GM18498 (cell line): ENCODE measurements at regions not wholly inside any gene's neighbourhood (a gene's known extent, or its start where the extent isn't known, plus 50 kb on each side); places are given as distances from the start of the nearest gene placed in this dataset.

Experiments
- ATAC-seq: cut with Tn5 transposase; IDR thresholded peaks from one replicate; pipeline ENCODE4 v1.9.1; 2021; ENCODE audit warnings: mild to moderate bottlenecking, moderate library complexity; ENCODE audit not compliant: unreplicated experiment

DNA sequence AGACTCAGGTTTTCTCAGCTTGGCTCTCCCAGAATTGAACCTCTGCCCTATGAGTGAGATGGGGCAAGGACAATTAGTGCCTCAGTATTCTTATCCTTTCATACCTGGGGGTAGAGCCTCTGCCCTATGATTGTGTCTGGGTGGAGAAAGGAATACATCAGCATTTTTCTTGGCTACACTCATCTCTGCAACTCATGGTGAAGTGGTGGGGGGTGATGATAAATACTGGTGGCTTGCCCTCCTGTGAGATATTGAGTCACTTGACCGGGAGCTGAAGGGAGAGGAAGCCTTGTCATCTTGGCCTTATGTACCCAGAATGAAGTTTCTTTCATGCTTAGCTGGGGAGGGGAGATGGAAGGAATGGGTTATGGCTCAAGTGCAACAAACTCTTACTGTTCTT lies 71.3 kb upstream of the ENOX2 start:
- no peak for ATAC-seq

DNA sequence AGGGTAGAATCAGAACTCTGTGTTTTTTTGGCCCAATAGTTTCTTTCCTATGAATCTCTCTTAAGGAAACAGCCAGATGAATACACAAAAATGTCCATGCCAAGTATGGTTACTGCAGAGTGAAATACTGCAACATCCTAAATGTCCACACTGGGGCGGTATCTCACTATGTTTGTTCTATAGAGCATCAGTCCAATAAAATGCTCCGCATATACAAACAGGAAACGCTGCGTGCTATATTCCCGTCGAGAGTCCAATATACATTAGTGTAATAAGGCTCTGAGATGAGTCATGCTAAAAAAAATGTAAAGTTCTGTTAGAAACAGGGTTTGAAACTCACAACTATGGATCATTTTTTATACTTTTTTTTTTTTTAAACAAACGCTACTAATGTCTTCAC lies 72.9 kb upstream of the ENOX2 start:
- peak; percentile 68 for ATAC-seq

DNA sequence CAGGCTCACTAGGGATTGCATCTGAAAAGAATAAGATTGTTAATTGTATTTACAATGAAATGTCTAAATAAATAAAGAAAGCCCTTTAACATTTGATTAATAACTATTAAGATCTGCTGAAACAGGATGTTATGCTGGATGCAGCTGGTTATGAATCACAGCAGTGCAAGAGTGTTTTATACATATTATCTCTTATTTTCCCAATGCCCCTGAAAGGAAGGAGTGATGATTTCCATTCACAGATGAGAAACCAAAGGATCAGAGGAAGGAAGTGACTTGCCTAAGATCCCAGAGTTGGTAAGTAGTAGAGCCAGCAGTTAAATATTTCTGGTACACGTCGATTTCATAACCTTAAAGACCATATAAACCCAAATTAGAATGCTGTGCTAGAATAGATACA lies 76.3 kb upstream of the ARHGAP36 start:
- no peak for ATAC-seq

DNA sequence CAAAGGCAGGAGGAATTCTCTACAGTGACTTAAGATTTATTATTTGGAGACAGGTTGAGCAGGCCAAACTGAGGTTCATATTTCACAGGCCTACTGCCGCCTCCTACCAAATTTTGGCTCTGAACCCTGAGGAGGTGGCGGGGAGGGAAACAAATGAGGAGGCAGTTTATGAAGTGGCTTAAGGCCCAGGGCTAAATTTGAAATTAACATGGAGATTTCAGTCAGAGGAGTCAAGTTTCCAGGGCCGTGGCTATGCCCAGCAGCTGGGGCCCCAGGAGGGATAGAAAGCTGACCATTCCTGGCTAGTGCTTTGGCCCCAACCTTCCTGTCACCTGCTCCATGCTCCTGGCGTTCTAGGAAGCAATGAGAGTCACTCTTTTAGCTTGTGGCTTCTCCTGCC lies 73.4 kb upstream of the ARHGAP36 start:
- ATAC-seq, result no peak

DNA sequence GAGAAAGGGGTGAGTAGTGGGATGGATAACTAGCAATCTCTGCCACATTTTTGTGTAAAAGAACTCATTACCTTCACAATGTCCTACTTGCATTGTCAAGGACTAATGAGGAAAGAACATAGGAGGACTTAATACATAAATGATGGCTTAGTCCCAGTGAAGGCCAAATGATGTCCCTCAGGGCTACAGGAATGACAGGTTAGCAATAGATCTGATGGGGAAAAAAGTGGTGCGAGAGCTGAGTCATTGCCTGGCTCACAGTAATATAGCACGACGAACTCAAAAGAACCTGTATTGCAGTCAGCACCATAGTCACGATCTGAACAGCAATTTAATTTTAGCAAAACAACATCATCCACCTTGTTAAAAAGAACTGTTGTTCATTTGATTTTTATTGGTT lies 70.9 kb upstream of the ARHGAP36 start:
- ATAC-seq, result no peak

DNA sequence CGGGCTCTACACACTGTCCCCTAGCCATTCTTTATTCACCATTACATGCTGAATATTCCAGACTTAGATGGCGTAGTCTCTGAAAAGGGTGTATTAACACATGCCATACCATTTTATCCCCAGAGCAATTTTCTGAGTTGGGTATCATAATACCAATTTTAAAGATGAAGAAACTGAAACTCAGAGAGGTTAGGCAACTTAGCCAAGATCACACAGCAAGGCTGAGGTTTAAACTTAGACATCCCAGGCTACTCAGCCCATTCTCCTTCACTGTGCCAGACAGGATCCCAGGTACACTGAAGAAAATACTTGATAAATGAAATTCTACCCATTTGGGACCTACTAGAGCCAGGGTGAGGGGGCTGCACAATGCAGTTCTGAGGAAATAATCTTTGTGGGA lies 67.4 kb upstream of the ARHGAP36 start:
- ATAC-seq, result no peak

DNA sequence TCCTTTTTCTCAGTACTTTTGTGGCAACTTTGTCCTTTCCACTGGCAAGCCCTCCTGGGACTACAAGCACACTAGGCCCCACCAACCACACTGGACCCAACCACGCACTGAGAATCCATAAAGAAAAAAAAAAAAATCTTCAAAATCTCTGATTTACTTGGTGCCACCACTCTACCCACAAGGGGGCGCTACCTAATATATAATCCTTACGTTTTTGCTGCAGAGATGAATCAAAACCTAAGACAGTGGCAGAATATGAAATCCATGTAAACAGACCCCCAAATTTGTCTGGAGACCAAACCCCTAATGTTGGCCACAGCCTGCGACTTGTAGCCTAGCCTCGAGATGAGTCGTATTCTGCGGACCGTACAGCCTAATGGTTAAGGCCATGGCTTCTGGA lies 63.5 kb upstream of the ARHGAP36 start:
- no peak for ATAC-seq

DNA sequence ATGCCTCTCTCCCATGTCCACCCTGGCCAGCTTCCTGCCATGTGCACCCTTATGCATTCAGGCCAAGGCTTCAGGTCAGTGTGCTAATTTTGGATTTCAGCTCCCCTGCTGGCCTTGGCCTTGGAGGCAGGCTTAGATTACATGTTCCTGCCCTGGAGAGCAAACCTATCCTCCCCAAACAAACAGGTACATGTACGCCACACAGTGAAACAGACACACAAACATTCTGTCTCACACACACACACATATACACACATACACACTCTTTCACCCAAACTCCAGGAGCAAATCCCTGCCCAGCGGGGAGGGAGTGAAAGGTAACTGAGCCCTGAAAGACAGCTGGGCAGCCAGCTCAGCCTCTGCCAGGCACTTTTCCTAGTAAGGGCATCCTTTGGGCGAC lies 62.7 kb upstream of the ARHGAP36 start:
- ATAC-seq, result no peak

DNA sequence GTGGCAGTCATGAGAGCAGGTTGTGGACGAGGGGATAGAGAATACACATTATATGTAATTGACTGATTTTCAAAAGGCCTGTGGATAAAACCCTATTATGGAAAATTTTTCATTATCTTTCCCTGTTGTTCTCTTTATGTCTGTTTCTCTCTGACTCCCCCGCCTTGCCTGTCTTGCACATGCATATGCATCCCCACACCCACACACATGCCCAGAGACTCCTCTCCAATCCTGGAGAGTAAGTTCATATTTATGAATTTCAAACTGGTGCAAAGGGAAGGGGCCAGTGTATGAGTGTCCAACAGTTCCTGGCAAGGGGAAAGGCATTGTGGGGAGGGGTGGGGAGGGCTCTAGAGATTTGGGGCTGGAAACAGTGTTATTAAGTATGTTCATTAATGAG lies 60.8 kb upstream of the ARHGAP36 start:
- no peak for ATAC-seq

DNA sequence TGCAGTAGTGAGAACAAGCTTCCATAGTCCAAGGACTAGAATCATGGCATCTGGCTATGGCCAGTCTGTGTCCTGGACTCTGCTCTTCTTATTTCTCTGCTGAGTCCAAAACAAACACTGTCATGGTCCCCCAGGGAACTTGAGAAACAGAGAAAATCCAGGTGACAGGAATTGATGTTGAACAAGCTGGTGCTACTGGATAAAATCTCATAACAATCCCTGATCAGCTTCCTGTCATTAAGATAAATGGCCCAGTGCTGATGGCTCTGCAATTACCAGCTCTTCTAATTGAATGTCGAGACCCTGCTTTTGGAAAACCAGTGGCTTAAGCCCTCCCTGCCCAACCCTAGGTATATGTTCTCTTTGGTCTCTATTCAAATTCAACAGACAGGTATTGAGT lies 58.8 kb upstream of the ARHGAP36 start:
- ATAC-seq, result no peak
